ENCODE measurements at regions not wholly inside any gene's neighbourhood (a gene's known extent, or its start where the extent isn't known, plus 50 kb on each side); places are given as distances from the start of the nearest gene placed in this dataset.

DNA sequence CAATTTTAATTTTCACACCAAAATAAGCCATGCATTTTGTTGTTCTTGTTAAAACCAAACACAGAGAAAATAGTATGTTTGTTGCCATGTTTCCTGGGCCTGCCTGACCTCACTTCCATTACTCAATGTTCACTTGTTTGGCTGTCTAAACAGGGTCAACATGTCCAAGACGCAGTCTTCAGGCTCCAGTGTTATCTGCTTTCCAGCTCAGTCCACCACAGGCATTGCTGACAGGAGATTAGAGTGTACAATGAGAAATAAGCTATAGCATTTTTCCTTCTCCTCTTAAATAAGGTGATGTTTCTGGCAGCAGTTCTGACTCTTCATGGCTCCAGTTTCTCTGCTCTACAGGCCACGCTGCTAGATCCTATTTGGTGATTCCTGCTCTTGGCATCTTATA lies 1030.5 kb downstream of the KCNT2 start:
- Histone ChIP-seq H3K36me3 (ENCODE audit: control insufficient read depth in 2 of 2, extremely low read depth in 1 of 2, insufficient read depth in 1 of 2, low read length in 1 of 2) (no peaks in the 10 kb centered on the region), H3K9me3 (no peaks in the 10 kb centered on the region), H3K4me1 (ENCODE audit: control insufficient read depth in 1 of 2, extremely low read depth in 1 of 2, insufficient read depth in 2 of 2, low read length in 2 of 2) (no peaks in the 10 kb centered on the region), H3K4me3 (ENCODE audit: control insufficient read depth in 1 of 2, extremely low read depth in 1 of 2, low read length in 1 of 2) (no peak overlapping the region), H3K27me3 (replicated peaks in 1 of 2; ENCODE audit: control insufficient read depth in 2 of 2, extremely low read depth in 1 of 2, insufficient read depth in 2 of 2, low read length in 1 of 2) (no peaks in the 10 kb centered on the region), H3K27ac (ENCODE audit: low read length) (no peak overlapping the region)
- no peak overlapping the region for H3K27ac Mint-ChIP-seq
- no peaks in the 10 kb centered on the region for H3K27me3 Mint-ChIP-seq
- ChIA-PET CTCF (no interaction called here), POLR2A (no interaction called here)
- H3K36me3 Mint-ChIP-seq, result no peaks in the 10 kb centered on the region
- no peaks in the 10 kb centered on the region for H3K4me1 Mint-ChIP-seq
- no peak overlapping the region for H3K4me3 Mint-ChIP-seq
- ATAC-seq (replicated peaks in 1 of 4), result no peak
- DNase-seq, result no peak
- WGBS (ENCODE audit: insufficient coverage), result 43% methylated on average over 1 of the region's 2 CpGs
- H3K9me3 Mint-ChIP-seq, result peaks cover 0 to 4% (median 0%) of the 10 kb centered on the region in 3 donors

GRCh38 chr1:195576641-195577040 lies 1031.6 kb downstream of the KCNT2 start:
- Histone ChIP-seq H3K36me3 (ENCODE audit: control insufficient read depth in 2 of 2, extremely low read depth in 1 of 2, insufficient read depth in 1 of 2, low read length in 1 of 2) (no peaks in the 10 kb centered on the region), H3K27me3 (replicated peaks in 1 of 2; ENCODE audit: control insufficient read depth in 2 of 2, extremely low read depth in 1 of 2, insufficient read depth in 2 of 2, low read length in 1 of 2) (no peaks in the 10 kb centered on the region), H3K27ac (ENCODE audit: low read length) (no peak overlapping the region), H3K4me3 (ENCODE audit: control insufficient read depth in 1 of 2, extremely low read depth in 1 of 2, low read length in 1 of 2) (no peak overlapping the region), H3K4me1 (ENCODE audit: control insufficient read depth in 1 of 2, extremely low read depth in 1 of 2, insufficient read depth in 2 of 2, low read length in 2 of 2) (no peaks in the 10 kb centered on the region), H3K9me3 (no peaks in the 10 kb centered on the region)
- Mint-ChIP-seq H3K27me3 (no peaks in the 10 kb centered on the region), H3K4me3 (no peak overlapping the region), H3K27ac (no peak overlapping the region), H3K36me3 (no peaks in the 10 kb centered on the region), H3K4me1 (no peaks in the 10 kb centered on the region), H3K9me3 (peaks cover 0 to 3% (median 0%) of the 10 kb centered on the region in 3 donors)
- ChIA-PET CTCF (interaction anchor here in 1 of 2 donors (1.0 kb wide), 1 partner anchor 8 kb away, joined by 3 read pairs; no protein-coding TSS in a partner anchor), POLR2A (no interaction called here)
- no peak for DNase-seq
- ATAC-seq (replicated peaks in 1 of 4), result no peak

DNA sequence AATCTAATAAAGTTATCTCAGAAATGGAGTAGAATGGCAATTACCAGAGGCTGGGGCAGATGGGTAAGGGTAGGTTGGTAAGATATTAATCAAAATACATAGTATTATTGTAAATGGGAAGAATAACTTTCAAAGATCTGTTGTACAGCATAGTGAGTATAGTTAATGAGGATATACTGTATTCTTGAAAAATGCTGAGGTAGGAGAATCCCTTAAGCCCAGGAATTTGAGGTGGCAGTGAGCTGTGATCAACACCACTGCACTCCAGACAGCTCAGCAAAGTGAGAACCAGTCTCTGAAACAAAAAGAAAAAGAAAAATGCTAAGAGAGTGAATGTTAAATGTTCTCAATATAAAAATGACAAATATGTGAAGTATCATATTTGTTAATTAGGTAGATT lies 1033.7 kb downstream of the KCNT2 start:
- Mint-ChIP-seq H3K4me1 (no peaks in the 10 kb centered on the region), H3K27ac (no peak overlapping the region), H3K27me3 (no peaks in the 10 kb centered on the region), H3K36me3 (no peaks in the 10 kb centered on the region), H3K9me3 (peaks cover 0 to 7% (median under 1%) of the 10 kb centered on the region in 3 donors), H3K4me3 (no peak overlapping the region)
- no peak for ATAC-seq (replicated peaks in 1 of 4)
- ChIA-PET CTCF (no interaction called here), POLR2A (no interaction called here)
- no peaks in the 10 kb centered on the region for H3K4me1 ChIP-seq (ENCODE audit: control insufficient read depth in 1 of 2, extremely low read depth in 1 of 2, insufficient read depth in 2 of 2, low read length in 2 of 2)
- no peak overlapping the region for H3K27ac ChIP-seq (ENCODE audit: low read length)
- no peaks in the 10 kb centered on the region for H3K36me3 ChIP-seq (ENCODE audit: control insufficient read depth in 2 of 2, extremely low read depth in 1 of 2, insufficient read depth in 1 of 2, low read length in 1 of 2)
- no peaks in the 10 kb centered on the region for H3K9me3 ChIP-seq
- no peak overlapping the region for H3K4me3 ChIP-seq (ENCODE audit: control insufficient read depth in 1 of 2, extremely low read depth in 1 of 2, low read length in 1 of 2)
- no peaks in the 10 kb centered on the region for H3K27me3 ChIP-seq (replicated peaks in 1 of 2; ENCODE audit: control insufficient read depth in 2 of 2, extremely low read depth in 1 of 2, insufficient read depth in 2 of 2, low read length in 1 of 2)
- DNase-seq, result no peak

- Histone ChIP-seq H3K4me1 (ENCODE audit: control insufficient read depth in 1 of 2, extremely low read depth in 1 of 2, insufficient read depth in 2 of 2, low read length in 2 of 2) (no peaks in the 10 kb centered on the region), H3K4me3 (ENCODE audit: control insufficient read depth in 1 of 2, extremely low read depth in 1 of 2, low read length in 1 of 2) (no peak overlapping the region), H3K27me3 (replicated peaks in 1 of 2; ENCODE audit: control insufficient read depth in 2 of 2, extremely low read depth in 1 of 2, insufficient read depth in 2 of 2, low read length in 1 of 2) (no peaks in the 10 kb centered on the region), H3K9me3 (no peaks in the 10 kb centered on the region), H3K36me3 (ENCODE audit: control insufficient read depth in 2 of 2, extremely low read depth in 1 of 2, insufficient read depth in 1 of 2, low read length in 1 of 2) (no peaks in the 10 kb centered on the region), H3K27ac (ENCODE audit: low read length) (no peak overlapping the region)
- ChIA-PET CTCF (no interaction called here), POLR2A (no interaction called here)
- WGBS (ENCODE audit: insufficient coverage), result no CpG with 5 or more reads among the region's 3 CpGs
- no peak for DNase-seq
- ATAC-seq (replicated peaks in 1 of 4), result no peak
- Mint-ChIP-seq H3K4me1 (no peaks in the 10 kb centered on the region), H3K27me3 (no peaks in the 10 kb centered on the region), H3K36me3 (no peaks in the 10 kb centered on the region), H3K9me3 (peaks cover 0 to 7% (median 5%) of the 10 kb centered on the region in 3 donors), H3K27ac (no peak overlapping the region), H3K4me3 (no peak overlapping the region)
Measured at GRCh38 chr1:195569934-195570333, 1038.3 kb downstream of the KCNT2 start.

GRCh38 chr1:195568389-195568788 lies 1039.9 kb downstream of the KCNT2 start:
- POLR2A ChIA-PET, result no interaction called here
- no peaks in the 10 kb centered on the region for H3K4me1 ChIP-seq (ENCODE audit: control insufficient read depth in 1 of 2, extremely low read depth in 1 of 2, insufficient read depth in 2 of 2, low read length in 2 of 2)
- no peak for DNase-seq
- no peaks in the 10 kb centered on the region for H3K4me1 Mint-ChIP-seq
- no peak for ATAC-seq (replicated peaks in 1 of 4)
- CTCF ChIA-PET, result interaction anchor here in 1 of 2 donors (0.6 to 1.1 kb wide), 2 partner anchors 9 to 73 kb away, joined by 3 read pairs; no protein-coding TSS in a partner anchor
- H3K36me3 Mint-ChIP-seq, result no peaks in the 10 kb centered on the region
- no peak overlapping the region for H3K4me3 Mint-ChIP-seq
- no peak overlapping the region for H3K27ac Mint-ChIP-seq
- no peak overlapping the region for H3K4me3 ChIP-seq (ENCODE audit: control insufficient read depth in 1 of 2, extremely low read depth in 1 of 2, low read length in 1 of 2)
- no peaks in the 10 kb centered on the region for H3K36me3 ChIP-seq (ENCODE audit: control insufficient read depth in 2 of 2, extremely low read depth in 1 of 2, insufficient read depth in 1 of 2, low read length in 1 of 2)
- H3K9me3 Mint-ChIP-seq, result peaks cover 0 to 7% (median 5%) of the 10 kb centered on the region in 3 donors
- H3K9me3 ChIP-seq, result no peaks in the 10 kb centered on the region
- no peak overlapping the region for H3K27ac ChIP-seq (ENCODE audit: low read length)
- no peaks in the 10 kb centered on the region for H3K27me3 ChIP-seq (replicated peaks in 1 of 2; ENCODE audit: control insufficient read depth in 2 of 2, extremely low read depth in 1 of 2, insufficient read depth in 2 of 2, low read length in 1 of 2)
- H3K27me3 Mint-ChIP-seq, result no peaks in the 10 kb centered on the region

DNA sequence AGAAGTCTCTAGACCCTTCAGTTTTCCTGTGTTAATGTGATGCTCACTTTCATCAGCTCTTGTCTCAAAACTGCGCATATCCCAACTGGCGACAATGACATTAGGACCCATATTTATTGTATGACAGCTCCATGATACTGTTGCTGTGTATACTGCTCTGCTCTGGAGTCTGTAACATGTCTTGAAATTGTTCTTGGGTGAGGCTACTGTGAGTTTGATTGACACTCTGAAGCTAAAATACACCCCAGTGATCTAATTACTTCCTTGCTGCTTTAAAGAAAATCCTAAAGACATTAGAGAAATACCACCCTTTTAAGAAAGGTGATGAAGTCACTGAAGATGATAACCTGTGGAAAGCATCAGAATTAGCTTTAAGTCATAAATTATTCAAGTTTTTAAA lies 1046.2 kb downstream of the KCNT2 start:
- H3K36me3 Mint-ChIP-seq, result no peaks in the 10 kb centered on the region
- H3K4me3 ChIP-seq (ENCODE audit: control insufficient read depth in 1 of 2, extremely low read depth in 1 of 2, low read length in 1 of 2), result no peak overlapping the region
- 83% methylated on average over 1 of the region's 2 CpGs for WGBS (ENCODE audit: insufficient coverage)

DNA sequence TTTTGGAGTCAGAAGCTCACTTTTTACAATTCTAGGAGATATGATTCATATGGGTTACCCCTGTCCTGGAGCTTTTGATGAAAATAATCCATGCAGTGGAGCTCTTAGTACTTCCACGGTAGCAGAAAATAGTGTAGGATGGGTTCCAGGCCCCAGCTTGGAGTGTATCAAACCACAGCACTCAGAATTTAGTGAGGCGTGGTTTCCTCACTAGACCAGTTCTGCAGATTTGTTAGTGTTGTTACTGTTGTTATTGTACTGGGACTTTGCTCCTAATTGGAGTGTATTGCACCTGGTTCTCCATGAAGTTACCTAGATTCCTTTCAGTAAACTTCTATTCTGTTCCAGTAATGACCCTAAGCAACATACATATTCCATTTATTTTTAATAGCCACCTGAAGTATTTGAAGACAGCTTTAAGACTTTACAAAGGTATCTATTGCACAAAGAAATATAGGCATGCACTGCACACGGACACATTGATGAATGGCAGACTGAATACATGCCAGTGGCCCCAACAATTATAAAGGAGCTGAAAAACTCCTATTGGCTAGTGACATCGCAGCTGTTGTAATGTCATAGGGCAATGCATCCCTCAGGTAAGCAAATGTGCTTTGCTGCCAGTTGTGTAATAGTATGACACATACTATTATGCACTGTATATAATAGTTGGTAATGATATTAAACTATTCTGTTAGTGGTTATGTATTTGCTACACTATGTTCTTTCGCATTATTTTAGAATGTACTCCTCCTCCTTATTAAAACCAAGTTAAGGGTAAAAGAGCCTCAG lies 1058.0 kb downstream of the KCNT2 start:
- ATAC-seq (replicated peaks in 1 of 4) (no peak), DNase-seq (no peak)
- Mint-ChIP-seq H3K4me1 (no peaks in the 10 kb centered on the region), H3K27ac (no peak overlapping the region), H3K27me3 (no peaks in the 10 kb centered on the region), H3K9me3 (peaks cover 0 to 2% (median 0%) of the 10 kb centered on the region in 3 donors), H3K36me3 (no peaks in the 10 kb centered on the region), H3K4me3 (no peak overlapping the region)
- Histone ChIP-seq H3K4me3 (ENCODE audit: control insufficient read depth in 1 of 2, extremely low read depth in 1 of 2, low read length in 1 of 2) (no peak overlapping the region), H3K4me1 (ENCODE audit: control insufficient read depth in 1 of 2, extremely low read depth in 1 of 2, insufficient read depth in 2 of 2, low read length in 2 of 2) (no peaks in the 10 kb centered on the region), H3K9me3 (no peaks in the 10 kb centered on the region), H3K27ac (ENCODE audit: low read length) (no peak overlapping the region), H3K36me3 (ENCODE audit: control insufficient read depth in 2 of 2, extremely low read depth in 1 of 2, insufficient read depth in 1 of 2, low read length in 1 of 2) (no peaks in the 10 kb centered on the region), H3K27me3 (replicated peaks in 1 of 2; ENCODE audit: control insufficient read depth in 2 of 2, extremely low read depth in 1 of 2, insufficient read depth in 2 of 2, low read length in 1 of 2) (no peaks in the 10 kb centered on the region)
- WGBS (ENCODE audit: insufficient coverage), result 86% methylated on average over 1 of the region's 5 CpGs
- ChIA-PET CTCF (no interaction called here), POLR2A (no interaction called here)

More for the DNA sequence above, 1046.2 kb downstream of the KCNT2 start:
- Mint-ChIP-seq H3K4me1 (no peaks in the 10 kb centered on the region), H3K9me3 (peaks cover 3 to 7% (median 6%) of the 10 kb centered on the region in 3 donors), H3K27me3 (no peaks in the 10 kb centered on the region), H3K27ac (no peak overlapping the region), H3K4me3 (no peak overlapping the region)
- no peak overlapping the region for H3K27ac ChIP-seq (ENCODE audit: low read length)
- no peaks in the 10 kb centered on the region for H3K9me3 ChIP-seq
- DNase-seq, result no peak
- POLR2A ChIA-PET, result no interaction called here
- no peaks in the 10 kb centered on the region for H3K27me3 ChIP-seq (replicated peaks in 1 of 2; ENCODE audit: control insufficient read depth in 2 of 2, extremely low read depth in 1 of 2, insufficient read depth in 2 of 2, low read length in 1 of 2)
- no peaks in the 10 kb centered on the region for H3K36me3 ChIP-seq (ENCODE audit: control insufficient read depth in 2 of 2, extremely low read depth in 1 of 2, insufficient read depth in 1 of 2, low read length in 1 of 2)
- no peaks in the 10 kb centered on the region for H3K4me1 ChIP-seq (ENCODE audit: control insufficient read depth in 1 of 2, extremely low read depth in 1 of 2, insufficient read depth in 2 of 2, low read length in 2 of 2)
- ATAC-seq (replicated peaks in 1 of 4), result no peak
- CTCF ChIA-PET, result no interaction called here

Measured in T-cell (primary cell).